HG03575 (cell line): ENCODE measurements at regions not wholly inside any gene's neighbourhood (a gene's known extent, or its start where the extent isn't known, plus 50 kb on each side); places are given as distances from the start of the nearest gene placed in this dataset.

ENCODE experiments used
- ATAC-seq: cut with Tn5 transposase; IDR thresholded peaks from one replicate; pipeline ENCODE4 v1.9.1; 2021; ENCODE audit not compliant: unreplicated experiment, insufficient number of reproducible peaks, low FRiP score; ENCODE audit errors: extremely low read depth

GRCh38 chr2:176526995-176527901 is 258.0 kb downstream of the MTX2 start:
- no peak for ATAC-seq

DNA sequence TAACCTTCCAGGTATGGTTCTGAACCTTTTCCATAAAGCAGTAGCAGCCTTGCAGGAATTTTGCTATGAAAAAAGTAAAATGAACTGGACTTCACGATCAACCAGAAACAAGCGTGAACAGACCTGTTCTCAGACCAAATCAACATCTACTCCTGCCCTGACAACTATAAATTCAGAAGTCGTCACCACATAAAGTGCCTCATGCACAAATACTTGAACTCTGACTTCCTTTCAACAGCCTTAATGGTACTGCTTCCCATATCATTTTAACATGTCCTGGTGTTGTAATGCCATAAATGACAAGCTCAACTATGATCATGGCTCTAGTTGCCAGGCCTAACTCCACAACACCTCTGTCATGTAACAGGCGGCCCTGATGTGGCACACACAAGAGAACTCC is 262.4 kb downstream of the MTX2 start:
- ATAC-seq, result no peak

DNA sequence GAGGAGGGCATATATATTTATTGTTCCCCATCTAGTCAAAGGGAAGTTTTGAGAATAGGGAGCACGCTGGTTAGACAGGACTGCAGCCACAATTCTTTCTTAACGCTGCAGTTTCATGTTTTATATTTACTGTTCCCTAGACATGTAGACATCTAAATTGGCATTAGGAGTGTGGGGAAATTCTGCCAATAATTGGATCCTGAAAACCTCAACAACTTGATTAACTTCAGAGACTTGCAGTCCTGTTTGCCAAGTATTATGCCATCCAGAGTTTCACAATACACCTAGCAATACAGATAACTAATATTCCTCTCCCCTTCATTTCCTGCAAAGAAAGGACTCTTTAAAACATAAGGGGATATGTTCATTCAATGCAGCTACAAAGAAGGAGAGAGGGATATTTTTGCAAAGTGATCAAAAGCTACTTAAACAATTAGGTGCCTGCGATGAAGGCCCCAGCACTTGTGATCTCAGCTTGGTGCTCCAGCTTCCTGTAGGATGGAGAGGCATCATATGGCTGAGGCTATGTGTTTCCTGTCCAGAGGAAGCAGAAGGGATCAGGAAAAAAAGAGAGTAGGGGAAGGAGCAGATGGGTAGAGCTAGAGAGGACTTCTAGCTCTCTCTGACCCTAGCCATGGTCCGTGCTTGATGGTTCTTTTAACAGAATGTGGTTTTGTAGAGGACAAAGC is 264.4 kb downstream of the MTX2 start:
- ATAC-seq, result no peak

GRCh38 chr2:176534798-176535466 is 265.7 kb downstream of the MTX2 start:
- ATAC-seq, result no peak

DNA sequence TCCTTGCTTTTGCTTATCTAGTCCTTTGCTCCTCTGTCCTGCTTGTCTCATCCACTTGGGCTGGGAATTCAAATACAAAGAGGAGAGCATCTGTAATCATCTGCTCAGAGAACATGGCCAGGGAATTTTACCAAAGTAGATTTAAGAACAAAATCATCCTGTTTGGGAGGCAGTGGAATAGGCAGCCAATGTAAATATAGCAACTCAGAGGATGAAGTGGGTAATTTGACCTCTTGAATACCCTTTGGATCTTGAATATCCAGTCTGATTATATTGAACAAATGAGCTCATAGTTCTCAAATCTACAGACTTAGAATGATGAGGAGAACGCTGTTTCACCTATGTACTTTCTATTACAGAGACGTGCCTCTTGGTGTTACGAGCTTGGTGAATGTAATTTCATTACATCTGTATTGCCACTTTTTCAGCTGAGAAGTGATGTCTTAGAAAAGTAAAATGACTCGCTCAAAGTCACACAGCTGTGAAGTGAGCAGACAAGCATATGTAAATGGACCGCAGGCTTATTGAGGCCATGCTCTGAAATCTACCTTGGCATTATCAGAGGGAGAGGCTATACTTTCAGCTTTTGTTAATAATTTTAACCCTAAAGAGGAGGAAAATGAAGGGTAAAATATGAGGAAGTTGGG is 266.3 kb downstream of the MTX2 start:
- no peak for ATAC-seq

DNA sequence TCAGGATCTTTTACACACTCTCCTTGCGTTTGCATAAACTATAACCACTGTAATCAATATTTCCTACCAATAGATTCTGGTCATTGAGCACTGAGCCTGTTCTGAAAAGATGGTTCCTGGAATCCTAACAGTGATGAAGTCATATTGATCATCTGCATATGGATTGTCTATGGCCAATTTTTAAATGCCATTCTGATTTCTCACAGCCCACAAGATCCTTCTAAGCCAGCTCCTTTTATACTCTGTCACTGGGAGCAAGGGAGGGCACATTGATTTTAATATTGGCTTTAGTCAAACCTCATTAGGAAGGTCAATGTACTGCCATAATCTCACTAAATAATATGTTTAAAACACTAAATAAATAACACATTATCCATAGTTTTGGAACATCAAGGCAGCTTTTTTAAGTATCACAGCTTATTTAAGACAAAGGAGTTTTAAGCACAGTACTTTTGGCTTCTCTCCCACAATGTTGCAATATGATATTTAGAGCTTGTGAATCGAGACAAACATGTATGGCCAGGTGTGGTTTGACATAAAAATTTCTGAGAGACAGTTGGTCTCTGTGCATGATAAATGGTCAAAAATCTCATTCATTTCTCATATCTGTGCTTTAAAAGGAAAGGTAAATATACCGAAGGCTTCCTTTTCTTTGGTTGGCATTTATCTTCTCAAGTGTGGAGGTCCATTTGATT is 267.3 kb downstream of the MTX2 start:
- no peak for ATAC-seq

- no peak for ATAC-seq
Measured at GRCh38 chr2:176537932-176538331, 268.7 kb downstream of the MTX2 start.

DNA sequence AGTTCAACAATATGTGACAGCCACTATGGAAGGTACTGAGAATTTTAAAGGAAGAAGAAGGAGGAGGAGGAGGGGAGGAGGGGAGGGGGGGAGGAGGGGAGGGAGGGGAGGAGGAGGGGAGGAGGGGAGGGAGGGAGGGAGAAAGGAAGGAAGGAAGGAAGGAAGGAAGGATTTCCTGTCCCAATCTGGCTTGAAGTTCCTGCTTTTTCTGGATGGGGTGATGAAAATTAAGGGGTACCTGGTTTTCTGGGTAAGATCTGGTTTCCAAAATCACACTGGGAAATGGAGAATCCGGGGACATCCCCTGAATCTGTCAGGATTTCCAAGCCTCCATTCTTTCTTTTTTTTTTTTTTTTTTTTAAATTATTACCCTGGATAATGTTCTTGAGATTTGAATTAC is 271.8 kb downstream of the MTX2 start:
- no peak for ATAC-seq

DNA sequence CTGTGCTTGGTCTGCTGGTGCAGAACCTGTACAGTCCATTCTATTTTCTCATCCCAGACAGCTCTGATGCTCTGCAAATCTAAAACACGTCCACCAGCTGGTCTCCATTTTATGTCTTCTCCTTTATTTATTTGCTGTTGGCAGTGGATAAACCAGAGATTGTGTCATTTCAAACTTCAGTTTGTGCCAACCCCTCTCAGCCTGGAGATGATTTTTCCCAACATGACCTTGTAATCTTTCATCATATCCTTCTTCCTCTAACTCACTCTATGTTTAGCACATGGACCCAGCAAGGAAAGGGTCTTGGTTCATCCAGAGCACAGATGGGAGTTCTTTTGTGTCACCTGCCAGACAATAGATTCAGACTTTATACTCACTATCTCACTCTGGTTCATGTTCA is 273.2 kb downstream of the MTX2 start:
- ATAC-seq, result no peak

DNA sequence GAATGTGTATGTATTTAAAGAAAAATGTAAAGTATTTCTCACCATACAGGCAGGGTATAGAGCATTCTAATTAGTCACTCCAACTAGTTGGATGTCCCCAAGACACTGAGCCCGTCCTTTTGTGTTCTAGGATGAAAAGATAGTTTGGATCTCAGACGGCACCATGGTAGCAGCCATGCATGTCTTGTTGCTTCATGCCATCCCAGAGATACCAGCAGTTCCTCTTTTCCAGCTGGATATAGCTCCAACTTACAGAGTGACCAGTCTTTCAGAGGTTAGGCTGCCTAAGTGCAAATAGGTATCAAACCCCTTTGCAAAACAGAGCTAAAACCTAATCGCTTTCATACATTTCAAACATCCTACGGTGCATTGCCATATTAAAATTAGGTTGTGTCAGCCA is 275.3 kb downstream of the MTX2 start:
- no peak for ATAC-seq

DNA sequence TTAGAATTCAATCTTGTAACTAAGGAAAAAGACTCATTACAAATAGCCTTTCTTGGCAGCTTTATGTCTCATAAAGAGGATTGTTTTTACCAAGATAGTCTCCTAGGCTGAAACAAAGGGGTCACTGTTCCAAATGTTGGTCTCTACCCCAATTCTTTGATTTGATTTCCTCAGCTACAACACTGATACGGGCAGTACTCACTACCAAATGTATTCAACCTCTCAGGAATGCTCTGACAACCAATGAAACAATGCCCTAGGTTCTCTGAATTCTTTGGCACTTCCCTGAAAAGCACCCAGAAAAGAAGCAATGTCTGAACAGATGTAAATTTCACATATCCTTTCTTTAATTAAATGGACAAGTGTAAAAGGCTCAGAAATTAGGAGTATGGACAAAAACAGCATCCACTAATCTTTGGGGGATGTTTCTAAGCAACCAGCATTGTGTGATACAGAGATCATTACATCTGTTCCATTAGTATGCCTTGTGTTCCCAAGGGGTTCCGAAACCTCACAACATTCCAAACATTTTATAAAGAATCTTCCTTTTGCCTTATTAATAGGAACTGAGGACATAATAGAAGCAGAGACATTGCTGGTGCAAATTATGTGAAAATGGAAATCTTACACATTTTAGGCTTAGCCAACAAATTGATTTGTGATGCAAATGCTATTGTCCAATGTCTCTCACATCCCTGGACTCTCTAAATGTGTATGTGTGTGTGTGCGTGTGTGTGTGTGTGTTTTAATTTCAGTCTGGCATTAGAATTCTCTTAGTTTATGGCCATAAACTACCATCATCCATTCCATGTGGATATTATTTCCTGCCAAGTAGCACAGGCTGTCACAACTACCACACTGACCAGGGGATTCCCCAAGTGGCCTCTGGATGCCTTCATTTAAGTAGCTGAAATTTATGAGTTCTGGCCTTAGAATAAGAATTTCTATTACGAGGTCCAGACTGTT is 276.0 kb downstream of the MTX2 start:
- ATAC-seq, result no peak

GRCh38 chr2:176546550-176546949 is 277.3 kb downstream of the MTX2 start:
- no peak for ATAC-seq

DNA sequence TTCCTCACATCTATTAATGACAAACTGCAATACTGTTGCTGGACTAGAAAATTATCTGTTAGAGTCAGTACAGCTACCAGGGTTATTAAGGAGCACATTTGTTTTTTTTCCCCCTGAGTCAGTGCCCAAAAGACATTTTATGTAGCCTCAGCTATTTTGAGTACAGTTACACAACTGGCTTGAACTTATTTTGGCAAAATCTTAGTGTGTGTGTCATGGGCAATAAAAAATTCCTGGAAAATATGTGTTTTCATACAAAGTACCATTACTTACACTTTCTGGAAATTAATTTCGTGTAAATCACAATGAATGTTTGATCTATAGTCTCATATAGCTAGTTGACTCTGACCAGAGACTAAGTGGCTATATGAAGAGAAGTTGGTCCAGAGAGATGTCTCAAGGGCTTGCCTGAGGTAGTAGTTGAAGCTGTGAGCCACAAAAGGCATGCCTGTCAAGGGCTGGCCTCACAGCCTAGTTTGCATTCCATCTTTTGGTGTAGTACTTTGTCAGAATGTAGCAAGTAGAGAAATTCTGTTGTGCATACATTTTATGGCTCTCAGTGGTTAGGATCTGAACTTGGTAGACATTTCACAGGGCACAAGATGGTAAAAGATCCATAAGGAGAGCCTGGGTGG is 283.4 kb downstream of the MTX2 start:
- ATAC-seq, result no peak

DNA sequence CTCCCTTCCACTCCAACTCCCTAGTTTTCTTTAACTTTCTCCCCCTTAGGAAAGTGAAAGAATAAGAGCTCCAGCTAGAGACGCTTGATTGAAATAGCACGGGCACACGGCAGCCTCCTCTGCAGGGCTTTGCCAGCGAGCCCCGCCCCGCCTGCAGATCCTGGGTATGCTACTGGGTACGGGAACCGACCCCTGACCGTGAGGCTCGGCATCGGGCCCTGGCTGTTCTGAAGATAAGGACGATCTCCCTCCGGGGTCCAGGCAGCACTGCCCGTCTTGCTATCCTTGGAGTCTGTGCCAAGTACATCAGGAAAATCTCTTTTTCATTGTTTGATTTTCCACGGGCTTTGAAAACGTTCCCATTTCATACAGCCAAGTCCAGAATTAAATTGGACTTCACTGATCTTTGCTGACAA is 284.5 kb downstream of the MTX2 start:
- ATAC-seq, result no peak

GRCh38 chr2:176554101-176555048 is 285.1 kb downstream of the MTX2 start:
- ATAC-seq, result no peak

DNA sequence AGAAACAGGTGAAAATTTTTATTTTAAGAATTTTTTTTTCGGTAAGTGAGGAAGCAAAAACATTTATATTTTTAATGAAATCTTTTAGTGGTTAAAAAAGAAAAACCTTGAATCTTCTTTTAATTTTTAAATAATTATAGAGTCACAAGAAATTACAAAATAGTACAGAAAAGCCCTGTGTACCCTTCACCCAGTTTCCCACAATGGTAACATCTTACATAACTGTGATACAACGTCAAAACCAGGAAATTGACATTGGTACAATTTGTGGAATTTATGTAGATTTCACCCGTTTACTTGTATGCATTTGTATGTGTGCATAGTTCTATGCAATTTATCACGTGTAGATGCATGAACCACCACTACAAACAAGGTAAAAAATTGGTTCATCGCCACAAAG is 285.9 kb downstream of the MTX2 start:
- ATAC-seq, result no peak
